ENCODE measurements at regions not wholly inside any gene's neighbourhood (a gene's known extent, or its start where the extent isn't known, plus 50 kb on each side); places are given as distances from the start of the nearest gene placed in this dataset.

DNA sequence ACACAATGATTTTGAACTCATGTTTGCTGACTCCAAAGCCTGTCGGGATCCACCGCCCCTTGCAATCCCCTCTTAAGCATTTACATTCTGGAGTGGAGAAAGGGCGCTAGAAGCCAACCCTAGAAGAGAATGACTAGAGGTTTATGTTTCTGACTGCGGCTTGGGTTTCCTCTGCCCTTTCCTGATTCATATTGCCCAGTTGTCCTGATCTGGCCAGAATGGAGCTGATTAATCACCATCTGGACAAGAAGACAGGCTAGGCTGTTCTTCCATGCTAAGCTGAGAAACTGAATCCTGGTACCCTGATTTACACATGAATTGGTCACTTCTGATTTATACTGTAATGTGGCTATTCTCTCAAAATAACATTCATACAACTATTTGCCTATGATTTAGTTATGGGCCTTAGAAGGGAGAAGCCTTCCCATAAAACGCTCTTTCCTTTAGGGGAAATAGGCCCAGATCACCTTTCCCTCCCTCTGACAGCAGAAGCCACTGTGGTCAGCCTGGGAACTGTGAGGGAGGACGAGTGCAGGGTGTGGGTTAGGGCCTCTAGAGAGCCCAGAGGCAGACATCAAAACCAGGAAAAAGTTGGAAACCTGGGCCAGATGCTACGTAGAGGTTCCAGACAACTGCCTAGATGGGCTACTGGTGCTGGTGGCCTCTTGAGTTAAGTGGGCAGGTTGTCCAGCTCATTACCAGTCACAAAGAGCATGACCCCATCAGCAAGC lies 199.2 kb upstream of the PRDM1 start:
- no peak for DNase-seq (ENCODE audit: low spot score)
- Mint-ChIP-seq H3K27ac (ENCODE audit: unreplicated experiment) (no peak overlapping the region), H3K27me3 (ENCODE audit: unreplicated experiment) (peaks cover 2% of the 10 kb centered on the region), H3K9me3 (ENCODE audit: unreplicated experiment) (no peaks in the 10 kb centered on the region), H3K4me3 (ENCODE audit: unreplicated experiment) (no peak overlapping the region), H3K4me1 (ENCODE audit: unreplicated experiment) (no peaks in the 10 kb centered on the region), H3K36me3 (ENCODE audit: low read depth, unreplicated experiment) (no peaks in the 10 kb centered on the region)
- TF ChIP-seq, protein P1, sequence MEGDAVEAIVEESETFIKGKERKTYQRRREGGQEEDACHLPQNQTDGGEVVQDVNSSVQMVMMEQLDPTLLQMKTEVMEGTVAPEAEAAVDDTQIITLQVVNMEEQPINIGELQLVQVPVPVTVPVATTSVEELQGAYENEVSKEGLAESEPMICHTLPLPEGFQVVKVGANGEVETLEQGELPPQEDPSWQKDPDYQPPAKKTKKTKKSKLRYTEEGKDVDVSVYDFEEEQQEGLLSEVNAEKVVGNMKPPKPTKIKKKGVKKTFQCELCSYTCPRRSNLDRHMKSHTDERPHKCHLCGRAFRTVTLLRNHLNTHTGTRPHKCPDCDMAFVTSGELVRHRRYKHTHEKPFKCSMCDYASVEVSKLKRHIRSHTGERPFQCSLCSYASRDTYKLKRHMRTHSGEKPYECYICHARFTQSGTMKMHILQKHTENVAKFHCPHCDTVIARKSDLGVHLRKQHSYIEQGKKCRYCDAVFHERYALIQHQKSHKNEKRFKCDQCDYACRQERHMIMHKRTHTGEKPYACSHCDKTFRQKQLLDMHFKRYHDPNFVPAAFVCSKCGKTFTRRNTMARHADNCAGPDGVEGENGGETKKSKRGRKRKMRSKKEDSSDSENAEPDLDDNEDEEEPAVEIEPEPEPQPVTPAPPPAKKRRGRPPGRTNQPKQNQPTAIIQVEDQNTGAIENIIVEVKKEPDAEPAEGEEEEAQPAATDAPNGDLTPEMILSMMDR (IDR thresholded peaks at IDR 0.05; ENCODE audit: unreplicated experiment): no peak

DNA sequence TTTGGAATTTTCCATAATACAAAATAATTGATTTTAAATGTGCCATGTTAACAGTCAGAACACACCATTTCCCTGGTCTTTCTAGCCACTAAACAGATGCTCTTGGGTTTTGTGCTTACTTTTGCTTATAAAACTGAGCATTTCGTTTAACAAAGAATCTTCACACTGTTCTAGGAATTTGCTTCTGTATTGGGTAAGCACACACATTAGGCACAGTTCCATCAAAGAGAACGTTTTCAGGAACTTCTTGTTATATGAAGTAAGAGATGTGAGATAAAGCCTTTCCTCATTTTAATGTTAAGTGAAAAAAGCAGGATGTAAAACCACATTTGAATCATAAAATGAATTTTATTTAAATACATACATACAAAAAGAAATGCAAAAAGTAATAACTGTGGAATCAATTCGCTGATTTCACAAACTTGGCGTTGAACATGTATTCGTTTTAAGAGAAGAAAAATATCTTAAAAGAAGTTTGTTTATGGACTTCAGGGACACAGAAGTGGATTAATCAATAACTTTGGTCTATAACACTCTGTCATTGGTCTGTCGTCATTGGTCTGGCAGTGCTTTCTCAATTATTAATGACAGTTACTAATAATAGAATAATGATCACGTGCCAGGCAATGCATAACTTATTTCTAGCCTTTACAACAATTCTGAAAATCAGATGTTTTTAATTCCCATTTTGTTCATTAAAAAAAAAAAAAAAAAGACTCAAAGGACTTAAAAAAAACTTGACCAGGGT lies 199.9 kb upstream of the PRDM1 start:
- DNase-seq (ENCODE audit: low spot score): no peak

GRCh38 chr6:105884426-105884825 lies 201.7 kb upstream of the PRDM1 start:
- Mint-ChIP-seq H3K9me3 (ENCODE audit: unreplicated experiment) (no peaks in the 10 kb centered on the region), H3K27ac (ENCODE audit: unreplicated experiment) (no peak overlapping the region), H3K36me3 (ENCODE audit: low read depth, unreplicated experiment) (no peaks in the 10 kb centered on the region), H3K27me3 (ENCODE audit: unreplicated experiment) (peaks cover 2% of the 10 kb centered on the region), H3K4me3 (ENCODE audit: unreplicated experiment) (no peak overlapping the region), H3K4me1 (ENCODE audit: unreplicated experiment) (no peaks in the 10 kb centered on the region)
- DNase-seq (ENCODE audit: low spot score): no peak
- TF ChIP-seq, protein P1 (IDR thresholded peaks at IDR 0.05; ENCODE audit: unreplicated experiment): no peak

More for the DNA sequence above, 199.9 kb upstream of the PRDM1 start:
- H3K4me3 Mint-ChIP-seq (ENCODE audit: unreplicated experiment): no peak overlapping the region
- TF ChIP-seq, protein P1 (IDR thresholded peaks at IDR 0.05; ENCODE audit: unreplicated experiment): no peak
- no peaks in the 10 kb centered on the region for H3K9me3 Mint-ChIP-seq (ENCODE audit: unreplicated experiment)
- no peak overlapping the region for H3K27ac Mint-ChIP-seq (ENCODE audit: unreplicated experiment)
- H3K36me3 Mint-ChIP-seq (ENCODE audit: low read depth, unreplicated experiment): no peaks in the 10 kb centered on the region
- no peaks in the 10 kb centered on the region for H3K4me1 Mint-ChIP-seq (ENCODE audit: unreplicated experiment)
- peaks cover 2% of the 10 kb centered on the region for H3K27me3 Mint-ChIP-seq (ENCODE audit: unreplicated experiment)

GRCh38 chr6:105884011-105884410 lies 202.1 kb upstream of the PRDM1 start:
- H3K36me3 Mint-ChIP-seq (ENCODE audit: low read depth, unreplicated experiment): no peaks in the 10 kb centered on the region
- H3K27ac Mint-ChIP-seq (ENCODE audit: unreplicated experiment): no peak overlapping the region
- no peaks in the 10 kb centered on the region for H3K9me3 Mint-ChIP-seq (ENCODE audit: unreplicated experiment)
- DNase-seq (ENCODE audit: low spot score): no peak
- no peaks in the 10 kb centered on the region for H3K4me1 Mint-ChIP-seq (ENCODE audit: unreplicated experiment)
- peaks cover 2% of the 10 kb centered on the region for H3K27me3 Mint-ChIP-seq (ENCODE audit: unreplicated experiment)
- no peak overlapping the region for H3K4me3 Mint-ChIP-seq (ENCODE audit: unreplicated experiment)
- TF ChIP-seq, protein P1 (IDR thresholded peaks at IDR 0.05; ENCODE audit: unreplicated experiment): no peak

DNA sequence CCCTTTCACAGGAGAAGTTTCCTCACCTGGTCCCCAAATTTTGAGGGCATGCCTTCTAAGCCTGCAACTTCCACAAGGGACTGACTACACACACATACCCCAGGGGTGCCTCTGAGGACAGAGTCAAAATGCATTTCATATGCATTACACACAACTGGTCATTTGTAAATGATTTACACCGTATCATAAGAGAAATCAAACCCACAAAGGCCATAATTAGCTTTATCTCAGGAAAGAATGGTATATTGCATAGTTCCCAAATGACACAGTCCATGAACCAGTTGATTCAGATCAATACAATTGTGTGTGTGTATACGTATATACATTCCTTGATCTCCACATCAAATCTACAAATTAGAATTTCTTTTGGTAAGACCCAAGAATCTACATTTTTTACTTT lies 203.3 kb upstream of the PRDM1 start:
- Mint-ChIP-seq H3K4me1 (ENCODE audit: unreplicated experiment) (no peaks in the 10 kb centered on the region), H3K27ac (ENCODE audit: unreplicated experiment) (no peak overlapping the region), H3K9me3 (ENCODE audit: unreplicated experiment) (no peaks in the 10 kb centered on the region), H3K36me3 (ENCODE audit: low read depth, unreplicated experiment) (no peaks in the 10 kb centered on the region), H3K4me3 (ENCODE audit: unreplicated experiment) (no peak overlapping the region), H3K27me3 (ENCODE audit: unreplicated experiment) (peaks cover 3% of the 10 kb centered on the region)
- TF ChIP-seq, protein P1 (IDR thresholded peaks at IDR 0.05; ENCODE audit: unreplicated experiment): no peak
- no peak for DNase-seq (ENCODE audit: low spot score)
